Rectal smooth muscle tissue (tissue), 1 donor: ENCODE measurements at regions not wholly inside any gene's neighbourhood (a gene's known extent, or its start where the extent isn't known, plus 50 kb on each side); places are given as distances from the start of the nearest gene placed in this dataset.

Source experiments
- H3K27ac ChIP-seq: one replicate; pipeline ENCODE4 v1.7.0; 2013; ENCODE audit warnings: low read depth, low read length, inconsistent platforms
- H3K27me3 ChIP-seq: one replicate; pipeline ENCODE4 v1.7.0; 2013; ENCODE audit warnings: low read length; ENCODE audit not compliant: control insufficient read depth, insufficient read depth
- H3K36me3 ChIP-seq: one replicate; pipeline ENCODE4 v1.7.0; 2013; ENCODE audit warnings: low read length; ENCODE audit not compliant: control insufficient read depth, insufficient read depth
- H3K4me1 ChIP-seq: one replicate; pipeline ENCODE4 v1.7.0; 2013; ENCODE audit warnings: low read length; ENCODE audit not compliant: control insufficient read depth, insufficient read depth
- H3K4me3 ChIP-seq: one replicate; pipeline ENCODE4 v1.7.0; 2013; ENCODE audit warnings: low read length
- H3K9ac ChIP-seq: one replicate; pipeline ENCODE4 v1.7.0; 2013; ENCODE audit warnings: low read length

- H3K36me3 ChIP-seq: no peaks in the 10 kb centered on the region
- peak overlapping the region; percentile 59 for H3K27ac ChIP-seq
- no peak overlapping the region for H3K9ac ChIP-seq
- no peak overlapping the region for H3K4me3 ChIP-seq
- peaks cover 26% of the 10 kb centered on the region for H3K4me1 ChIP-seq
- H3K27me3 ChIP-seq: no peaks in the 10 kb centered on the region
Measured at GRCh38 chr20:56839222-56839621, 210.1 kb downstream of the TFAP2C start.

GRCh38 chr20:56839786-56840185 is 210.7 kb downstream of the TFAP2C start:
- H3K27ac ChIP-seq: peak overlapping the region; percentile 60
- H3K4me3 ChIP-seq: no peak overlapping the region
- H3K9ac ChIP-seq: no peak overlapping the region
- H3K27me3 ChIP-seq: no peaks in the 10 kb centered on the region
- H3K4me1 ChIP-seq: peaks cover 26% of the 10 kb centered on the region
- no peaks in the 10 kb centered on the region for H3K36me3 ChIP-seq

DNA sequence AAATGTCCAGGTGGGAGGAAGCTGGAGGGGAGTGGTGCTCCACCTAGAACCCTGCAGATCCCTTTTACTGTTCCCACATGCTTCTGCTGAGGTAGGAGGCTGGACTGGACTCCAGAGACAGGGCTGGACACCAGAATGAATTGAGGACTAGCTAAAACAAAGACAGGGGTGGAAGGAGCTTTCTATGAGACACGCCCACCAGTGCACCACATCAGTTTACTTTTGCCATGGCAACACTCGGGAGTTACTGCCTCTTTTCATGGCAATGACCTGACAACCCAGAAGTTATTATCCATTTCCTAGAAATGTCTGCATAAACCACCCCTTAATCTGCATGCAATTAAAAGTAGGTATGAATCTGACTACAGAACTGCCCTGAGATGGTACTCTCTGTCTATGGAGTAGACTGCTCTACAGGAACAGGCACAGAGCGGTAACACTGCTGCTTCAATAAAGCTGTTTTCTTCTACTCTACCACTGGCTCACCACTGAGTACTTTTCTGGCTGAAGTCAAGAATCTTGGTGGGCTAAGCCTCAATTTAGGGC is 211.7 kb downstream of the TFAP2C start:
- peak overlapping the region; percentile 60 for H3K27ac ChIP-seq
- H3K27me3 ChIP-seq: no peaks in the 10 kb centered on the region
- H3K36me3 ChIP-seq: no peaks in the 10 kb centered on the region
- H3K9ac ChIP-seq: no peak overlapping the region
- H3K4me3 ChIP-seq: no peak overlapping the region
- H3K4me1 ChIP-seq: peaks cover 26% of the 10 kb centered on the region

GRCh38 chr20:56841346-56841908 is 212.3 kb downstream of the TFAP2C start:
- H3K27me3 ChIP-seq: no peaks in the 10 kb centered on the region
- no peak overlapping the region for H3K9ac ChIP-seq
- H3K27ac ChIP-seq: peak overlapping the region; percentile 42
- no peak overlapping the region for H3K4me3 ChIP-seq
- H3K4me1 ChIP-seq: peaks cover 29% of the 10 kb centered on the region
- no peaks in the 10 kb centered on the region for H3K36me3 ChIP-seq

DNA sequence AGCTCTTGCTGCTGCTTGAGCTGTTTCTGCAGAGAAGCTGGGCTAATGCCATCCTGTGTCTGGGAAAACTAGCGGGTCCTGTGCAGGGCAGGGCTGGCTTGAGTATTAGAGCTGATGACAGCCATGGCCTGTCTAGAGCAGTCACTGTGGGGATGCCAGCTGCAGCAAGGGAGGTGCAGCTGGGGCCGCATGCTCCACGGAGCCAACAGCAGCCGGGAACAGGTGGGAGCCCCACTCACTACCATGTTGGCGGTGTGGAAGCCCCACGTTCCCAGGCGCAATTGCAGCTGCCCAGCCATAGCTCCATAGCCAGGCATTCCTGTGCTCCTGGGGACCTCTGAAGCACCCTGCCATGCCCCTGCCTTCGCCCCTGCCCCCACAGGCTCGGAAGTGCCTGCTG is 212.9 kb downstream of the TFAP2C start:
- Histone ChIP-seq H3K36me3 (no peaks in the 10 kb centered on the region), H3K4me3 (no peak overlapping the region), H3K4me1 (peaks cover 29% of the 10 kb centered on the region), H3K9ac (no peak overlapping the region), H3K27me3 (no peaks in the 10 kb centered on the region), H3K27ac (peak overlapping the region; percentile 42)

DNA sequence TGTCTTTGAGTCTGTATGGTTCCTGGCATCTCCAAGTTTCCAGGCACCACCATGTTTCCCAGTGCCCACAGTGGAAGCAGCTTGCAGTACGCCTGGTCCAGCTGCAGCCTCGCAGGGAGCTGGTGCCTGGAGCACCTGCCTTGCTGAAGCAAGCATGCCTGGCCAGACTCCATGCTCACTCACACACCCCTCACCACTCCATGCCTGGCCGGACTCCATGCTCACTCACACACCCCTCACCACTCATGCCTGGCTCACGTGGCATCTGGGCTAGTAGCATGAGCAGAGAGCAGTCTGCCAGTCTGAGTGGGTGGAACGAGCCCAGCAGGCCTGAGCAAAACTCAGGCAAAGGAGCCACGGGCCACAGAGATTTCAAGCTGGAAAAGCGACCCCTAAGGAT is 214.3 kb downstream of the TFAP2C start:
- no peaks in the 10 kb centered on the region for H3K36me3 ChIP-seq
- no peak overlapping the region for H3K4me3 ChIP-seq
- no peaks in the 10 kb centered on the region for H3K27me3 ChIP-seq
- peaks cover 29% of the 10 kb centered on the region for H3K4me1 ChIP-seq
- H3K27ac ChIP-seq: no peak overlapping the region
- H3K9ac ChIP-seq: no peak overlapping the region

GRCh38 chr20:56843817-56844216 is 214.7 kb downstream of the TFAP2C start:
- Histone ChIP-seq H3K4me3 (no peak overlapping the region), H3K9ac (no peak overlapping the region), H3K4me1 (peaks cover 29% of the 10 kb centered on the region), H3K27ac (no peak overlapping the region), H3K27me3 (no peaks in the 10 kb centered on the region), H3K36me3 (no peaks in the 10 kb centered on the region)

DNA sequence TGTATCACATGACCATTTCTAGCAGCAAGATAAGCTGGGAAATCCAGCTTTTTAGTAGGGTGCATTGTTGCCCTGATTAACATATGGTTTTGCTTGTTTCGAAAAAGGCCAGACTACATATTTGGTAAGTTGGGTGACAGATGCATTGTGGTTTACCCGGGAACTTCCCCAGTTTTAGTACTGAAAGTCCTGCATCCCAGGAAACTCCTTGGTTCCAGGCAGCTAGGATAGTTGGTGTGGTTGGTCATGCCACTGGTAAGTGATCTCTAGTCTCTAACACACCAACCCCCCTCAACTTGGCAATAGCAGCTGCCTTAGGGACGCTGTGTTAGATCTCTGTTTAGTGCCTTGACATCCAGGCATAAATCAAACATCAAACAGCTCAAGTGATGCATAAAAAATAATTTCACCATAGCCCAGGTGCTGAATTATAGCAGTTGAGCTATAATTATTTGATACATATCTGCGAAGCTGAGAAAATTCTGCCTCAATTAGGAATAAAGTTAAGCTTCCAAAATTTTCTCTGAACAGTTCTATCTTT is 216.5 kb downstream of the TFAP2C start:
- no peak overlapping the region for H3K27ac ChIP-seq
- H3K9ac ChIP-seq: no peak overlapping the region
- H3K27me3 ChIP-seq: no peaks in the 10 kb centered on the region
- no peaks in the 10 kb centered on the region for H3K36me3 ChIP-seq
- H3K4me1 ChIP-seq: peaks cover 16% of the 10 kb centered on the region
- H3K4me3 ChIP-seq: no peak overlapping the region

GRCh38 chr20:56848561-56848960 is 219.5 kb downstream of the TFAP2C start:
- Histone ChIP-seq H3K36me3 (no peaks in the 10 kb centered on the region), H3K4me3 (no peak overlapping the region), H3K27me3 (no peaks in the 10 kb centered on the region), H3K9ac (no peak overlapping the region), H3K4me1 (peaks cover 5% of the 10 kb centered on the region), H3K27ac (no peak overlapping the region)

DNA sequence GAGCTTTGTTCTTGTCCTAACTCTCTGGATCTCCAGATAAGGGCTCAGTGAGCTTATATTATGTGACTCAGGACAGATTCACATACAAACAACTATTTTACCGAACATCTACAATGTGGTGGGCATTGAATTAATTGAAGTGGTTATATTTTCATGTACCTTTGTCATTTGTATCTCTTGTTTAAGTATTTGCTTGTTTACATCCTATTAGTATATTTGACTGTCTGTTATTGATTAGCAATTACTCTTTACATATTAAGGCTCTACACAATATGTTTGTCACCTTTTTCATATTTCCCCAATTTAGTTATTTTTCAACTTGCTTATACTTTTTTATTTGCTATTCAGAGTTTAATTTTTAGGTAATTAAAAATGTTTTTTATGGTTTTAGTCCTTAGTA is 222.4 kb downstream of the TFAP2C start:
- no peak overlapping the region for H3K9ac ChIP-seq
- no peak overlapping the region for H3K27ac ChIP-seq
- peaks cover 3% of the 10 kb centered on the region for H3K4me1 ChIP-seq
- no peak overlapping the region for H3K4me3 ChIP-seq
- no peaks in the 10 kb centered on the region for H3K27me3 ChIP-seq
- H3K36me3 ChIP-seq: no peaks in the 10 kb centered on the region

DNA sequence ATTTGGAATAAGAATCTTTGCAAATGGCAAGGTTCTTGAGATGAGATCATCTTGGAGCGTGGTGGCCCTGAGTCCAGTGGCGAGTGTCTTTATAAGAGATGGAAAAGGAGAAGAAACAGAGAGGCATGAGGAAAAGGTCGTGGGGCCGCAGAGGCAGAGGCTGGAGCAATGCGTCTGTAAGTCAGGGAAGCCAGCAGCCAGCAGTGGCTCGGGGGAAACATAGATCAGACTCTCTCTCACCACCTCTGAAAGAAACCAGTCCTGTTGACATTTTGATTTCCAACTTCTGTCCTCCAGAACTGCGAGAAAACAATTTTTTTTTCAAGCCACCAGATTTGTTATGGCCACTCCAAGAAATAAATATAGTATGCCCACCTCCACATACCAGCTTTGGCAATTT is 226.6 kb downstream of the TFAP2C start:
- Histone ChIP-seq H3K4me1 (peaks cover 14% of the 10 kb centered on the region), H3K36me3 (no peaks in the 10 kb centered on the region), H3K27ac (no peak overlapping the region), H3K9ac (no peak overlapping the region), H3K27me3 (no peaks in the 10 kb centered on the region), H3K4me3 (no peak overlapping the region)

- Histone ChIP-seq H3K27me3 (no peaks in the 10 kb centered on the region), H3K4me3 (no peak overlapping the region), H3K36me3 (no peaks in the 10 kb centered on the region), H3K4me1 (peaks cover 14% of the 10 kb centered on the region), H3K27ac (no peak overlapping the region), H3K9ac (no peak overlapping the region)
Measured at GRCh38 chr20:56857950-56858349, 228.8 kb downstream of the TFAP2C start.
